Endothelial cell of umbilical vein (primary cell): ENCODE measurements at regions not wholly inside any gene's neighbourhood (a gene's known extent, or its start where the extent isn't known, plus 50 kb on each side); places are given as distances from the start of the nearest gene placed in this dataset.

Source experiments
- JUN ChIP-seq: IDR thresholded peaks from 2 replicates; pipeline ENCODE4 v1.6.1; 2011; ENCODE audit warnings: borderline replicate concordance, low read depth; ENCODE audit not compliant: insufficient read length, insufficient read depth
- MYC ChIP-seq: IDR thresholded peaks from one replicate; pipeline ENCODE4 v1.6.1; 2011; ENCODE audit warnings: mild to moderate bottlenecking, low read depth, low read length
- POLR2A ChIP-seq: IDR thresholded peaks from 2 replicates; pipeline ENCODE4 v1.6.1; 2012; ENCODE audit warnings: low read depth, mild to moderate bottlenecking, control low read depth, low read length
- TF ChIP-seq, protein P1 (sequence below), 2 donors: IDR thresholded peaks; 1 replicate in 1 of 2; 2 replicates in 1 of 2; pipeline ENCODE4 v1.5.1; 2011; ENCODE audit warnings: low read length in 2 of 2, mild to moderate bottlenecking in 2 of 2, moderate library complexity in 2 of 2, control low read depth in 1 of 2, inconsistent platforms in 1 of 2, low read depth in 1 of 2; ENCODE audit not compliant: insufficient read depth in 1 of 2; ENCODE audit errors: extremely low read depth in 1 of 2

DNA sequence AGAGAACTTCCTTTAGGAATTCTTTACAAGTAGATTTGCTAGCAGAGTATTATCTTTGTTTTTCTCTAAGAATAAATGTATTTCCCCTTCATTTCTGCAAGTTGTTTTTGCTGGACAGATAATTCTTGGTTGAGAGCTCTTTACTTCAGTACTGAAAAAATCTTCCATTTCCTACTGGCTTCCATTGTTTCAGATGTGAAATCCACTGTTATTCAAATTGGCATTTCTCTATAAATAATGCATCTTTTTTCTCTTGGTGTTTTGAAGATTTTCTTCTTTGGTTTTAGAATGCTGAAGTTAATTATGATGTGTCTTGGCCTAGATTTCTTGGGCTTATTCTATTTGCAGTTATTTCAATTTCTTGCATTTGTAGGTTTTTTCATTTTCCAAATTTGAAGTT lies 270.0 kb upstream of the GYPC start:
- TF ChIP-seq MYC = no peak
- no peak for TF ChIP-seq JUN
- TF ChIP-seq, protein P1, sequence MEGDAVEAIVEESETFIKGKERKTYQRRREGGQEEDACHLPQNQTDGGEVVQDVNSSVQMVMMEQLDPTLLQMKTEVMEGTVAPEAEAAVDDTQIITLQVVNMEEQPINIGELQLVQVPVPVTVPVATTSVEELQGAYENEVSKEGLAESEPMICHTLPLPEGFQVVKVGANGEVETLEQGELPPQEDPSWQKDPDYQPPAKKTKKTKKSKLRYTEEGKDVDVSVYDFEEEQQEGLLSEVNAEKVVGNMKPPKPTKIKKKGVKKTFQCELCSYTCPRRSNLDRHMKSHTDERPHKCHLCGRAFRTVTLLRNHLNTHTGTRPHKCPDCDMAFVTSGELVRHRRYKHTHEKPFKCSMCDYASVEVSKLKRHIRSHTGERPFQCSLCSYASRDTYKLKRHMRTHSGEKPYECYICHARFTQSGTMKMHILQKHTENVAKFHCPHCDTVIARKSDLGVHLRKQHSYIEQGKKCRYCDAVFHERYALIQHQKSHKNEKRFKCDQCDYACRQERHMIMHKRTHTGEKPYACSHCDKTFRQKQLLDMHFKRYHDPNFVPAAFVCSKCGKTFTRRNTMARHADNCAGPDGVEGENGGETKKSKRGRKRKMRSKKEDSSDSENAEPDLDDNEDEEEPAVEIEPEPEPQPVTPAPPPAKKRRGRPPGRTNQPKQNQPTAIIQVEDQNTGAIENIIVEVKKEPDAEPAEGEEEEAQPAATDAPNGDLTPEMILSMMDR (IDR thresholded peaks at IDR 0.05; ENCODE audit: extremely low read depth in 1 of 2, insufficient read depth in 1 of 2, low read depth in 1 of 2, low read length in 2 of 2) = no peak
- TF ChIP-seq POLR2A = no peak
